NCI-H1694 treated with DMSO at 0.1 percent for 48 hours (cell line): ENCODE measurements at regions not wholly inside any gene's neighbourhood (a gene's known extent, or its start where the extent isn't known, plus 50 kb on each side); places are given as distances from the start of the nearest gene placed in this dataset.
"Not testable (repeated sequence)": the region's sequence is repeated elsewhere in the genome, so short reads cannot be mapped to it uniquely, and the experiment has no call there.

Source experiments
- DNase-seq: peaks from one replicate; lab custom pipeline; 2025; lab: John Stamatoyannopoulos, UW

DNA sequence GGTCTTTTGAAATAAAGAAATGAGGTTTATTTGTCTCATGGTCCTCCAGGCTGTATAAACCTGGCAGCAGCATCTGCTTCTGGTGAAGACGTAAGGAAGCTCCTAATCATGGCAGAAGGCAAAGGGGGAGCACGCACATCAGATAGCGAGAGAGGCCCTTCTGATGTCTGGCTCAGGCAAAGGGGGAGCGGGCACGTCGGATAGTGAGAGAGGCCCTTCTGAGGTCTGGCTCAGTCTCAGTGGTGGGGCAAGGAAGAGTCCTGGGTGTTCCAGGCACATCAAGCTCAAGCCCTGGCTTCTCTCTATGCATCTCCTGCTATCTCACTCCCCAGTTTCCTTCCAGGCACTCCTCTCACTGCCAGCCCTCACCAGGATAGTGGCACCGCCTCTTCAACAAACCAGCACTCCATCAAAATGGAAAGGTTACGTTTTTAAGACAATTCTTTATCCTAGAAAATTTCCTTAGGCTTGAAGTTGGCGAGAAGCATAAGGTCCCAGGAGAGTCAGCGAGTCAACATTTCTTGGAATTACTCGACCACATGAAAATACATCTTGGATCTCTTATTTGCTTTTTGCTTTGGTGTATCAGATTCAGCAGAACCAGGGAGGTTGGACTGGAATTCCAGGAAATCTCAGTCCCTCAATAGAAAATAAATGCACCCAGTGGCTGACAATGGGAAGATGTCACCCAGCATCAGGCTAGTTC is 189.6 kb upstream of the TMEM132C start:
- no peak for DNase-seq

DNA sequence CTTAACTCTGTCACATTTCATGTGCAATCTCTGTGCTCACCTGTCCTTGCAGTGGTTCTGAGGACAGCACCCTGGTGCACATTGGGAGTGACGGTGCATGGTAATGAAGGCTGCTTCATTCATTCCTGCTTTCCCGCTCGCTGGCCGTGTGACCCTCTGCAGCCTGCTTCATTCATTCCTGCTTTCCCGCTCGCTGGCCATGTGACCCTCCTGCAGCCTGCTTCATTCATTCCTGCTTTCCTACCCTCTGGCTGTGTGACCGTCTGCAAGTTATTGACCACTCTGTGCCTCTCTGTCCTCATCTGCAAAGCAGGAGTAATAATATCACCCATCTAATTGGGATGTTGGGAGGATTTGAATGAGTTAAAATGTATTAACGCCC is 189.1 kb upstream of the TMEM132C start:
- no peak for DNase-seq

DNA sequence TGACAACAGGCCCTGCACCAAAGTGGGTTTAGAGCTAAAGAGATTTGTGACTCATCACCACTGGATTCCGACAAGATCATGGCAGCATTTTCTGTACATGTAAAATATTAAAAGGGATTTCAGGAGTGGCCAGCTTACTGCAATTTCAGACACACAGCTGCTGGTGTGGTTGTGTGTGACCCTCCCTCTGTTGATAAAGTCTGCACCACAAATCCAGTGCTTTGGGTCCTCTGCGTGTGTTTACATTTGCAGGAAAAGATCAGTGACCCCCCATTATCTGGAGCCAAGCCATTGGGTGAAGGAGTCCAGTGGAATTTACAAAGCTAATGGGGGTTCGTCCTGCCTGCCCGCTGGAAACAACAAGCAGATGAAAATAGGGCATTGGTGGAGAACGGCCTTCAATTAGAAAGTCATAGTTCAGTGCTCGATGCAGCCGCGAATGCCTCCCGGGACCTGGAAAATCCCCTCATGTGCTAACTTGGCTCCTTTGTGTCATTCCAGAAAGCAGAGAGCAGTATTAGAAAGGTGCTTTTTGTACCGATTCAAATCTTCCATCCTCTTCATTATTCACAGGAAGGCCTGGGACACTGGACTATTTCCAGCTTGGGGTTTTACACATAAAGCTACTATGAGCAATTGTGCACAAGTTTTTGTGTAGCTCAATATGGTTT is 188.5 kb upstream of the TMEM132C start:
- DNase-seq: no peak

DNA sequence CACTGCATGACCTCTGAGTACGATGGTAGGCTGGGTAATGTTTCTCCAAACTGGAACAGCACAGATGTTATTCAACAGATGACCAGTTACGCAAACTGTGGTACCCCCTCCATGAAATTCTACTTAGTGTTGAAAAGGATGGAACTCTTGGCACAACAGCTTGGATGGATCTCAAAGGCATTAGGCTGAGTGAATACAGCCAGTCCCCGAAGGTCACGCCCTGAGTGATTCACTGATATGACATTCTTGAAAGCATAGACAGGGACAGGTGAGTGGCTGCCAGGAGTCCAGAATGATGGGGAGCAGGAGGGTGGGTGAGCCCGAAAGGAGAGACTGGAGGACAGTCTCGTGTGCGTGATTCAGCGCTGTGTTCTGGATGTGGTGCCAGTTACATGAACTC is 187.5 kb upstream of the TMEM132C start:
- DNase-seq: no peak

DNA sequence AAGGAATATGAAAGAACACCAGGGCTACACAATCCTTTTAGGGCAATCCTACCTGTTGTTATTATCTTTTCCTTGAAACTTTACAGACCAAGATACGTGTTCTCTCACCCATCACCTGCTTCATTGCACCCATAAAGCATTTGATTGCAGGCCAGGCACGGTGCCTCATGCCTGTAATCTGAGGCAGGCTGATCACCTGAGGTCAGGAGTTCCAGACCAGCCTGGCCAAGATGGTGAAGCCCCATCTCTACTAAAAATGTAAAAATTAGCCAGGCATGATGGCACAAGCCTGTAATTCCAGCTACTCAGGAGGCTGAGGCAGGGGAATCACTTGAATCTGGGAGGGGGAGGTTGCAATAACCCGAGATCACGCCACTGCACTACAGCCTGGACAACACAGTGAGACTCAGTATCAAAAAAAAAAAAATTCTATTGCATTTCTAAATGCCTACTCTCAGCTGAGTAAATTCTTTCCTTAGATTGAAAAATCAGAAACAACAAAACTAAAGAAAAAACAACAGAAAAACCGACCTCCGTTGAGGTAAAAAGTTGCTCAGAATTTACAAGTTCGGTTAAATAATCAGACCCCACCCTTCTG is 183.7 kb upstream of the TMEM132C start:
- no peak for DNase-seq

DNA sequence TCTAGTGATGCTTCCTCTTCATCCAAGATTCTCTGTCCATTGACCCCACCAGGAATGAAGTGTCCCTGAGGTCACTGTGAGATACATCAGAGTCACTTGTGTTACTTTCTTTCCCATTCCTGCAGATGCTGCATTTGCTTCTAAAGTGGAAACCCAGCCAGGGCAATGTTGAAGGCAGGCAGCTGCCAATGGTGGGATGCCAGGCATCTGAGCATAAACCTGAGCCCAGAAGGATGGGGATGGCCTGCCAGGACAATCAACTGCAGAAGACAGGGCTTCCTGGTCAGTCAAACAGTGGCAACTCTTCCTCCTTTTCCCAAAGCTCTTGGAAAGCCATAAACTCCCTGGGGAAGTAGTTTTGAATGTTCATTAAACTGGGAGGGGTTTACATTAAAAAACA is 178.0 kb upstream of the TMEM132C start:
- DNase-seq: no peak

DNA sequence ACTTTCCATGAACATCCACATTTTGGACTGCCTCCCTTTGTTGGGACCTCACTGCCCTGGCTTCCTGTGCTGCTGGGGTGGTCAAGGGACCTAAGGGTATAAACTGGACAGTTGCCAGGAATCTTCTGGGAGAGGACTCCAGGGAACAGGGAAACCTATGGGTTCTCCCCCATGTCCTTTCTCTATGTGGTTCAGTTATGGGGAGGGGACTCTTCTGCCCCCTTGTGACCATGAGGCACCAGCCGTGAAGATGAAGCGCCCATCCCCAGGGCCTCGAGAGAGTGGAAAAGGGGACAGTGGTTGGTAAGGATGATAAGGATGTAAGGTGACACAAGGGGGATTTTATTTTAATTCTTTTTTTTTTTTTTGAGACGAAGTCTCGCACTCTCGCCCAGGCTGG is 177.0 kb upstream of the TMEM132C start:
- DNase-seq: no peak

DNA sequence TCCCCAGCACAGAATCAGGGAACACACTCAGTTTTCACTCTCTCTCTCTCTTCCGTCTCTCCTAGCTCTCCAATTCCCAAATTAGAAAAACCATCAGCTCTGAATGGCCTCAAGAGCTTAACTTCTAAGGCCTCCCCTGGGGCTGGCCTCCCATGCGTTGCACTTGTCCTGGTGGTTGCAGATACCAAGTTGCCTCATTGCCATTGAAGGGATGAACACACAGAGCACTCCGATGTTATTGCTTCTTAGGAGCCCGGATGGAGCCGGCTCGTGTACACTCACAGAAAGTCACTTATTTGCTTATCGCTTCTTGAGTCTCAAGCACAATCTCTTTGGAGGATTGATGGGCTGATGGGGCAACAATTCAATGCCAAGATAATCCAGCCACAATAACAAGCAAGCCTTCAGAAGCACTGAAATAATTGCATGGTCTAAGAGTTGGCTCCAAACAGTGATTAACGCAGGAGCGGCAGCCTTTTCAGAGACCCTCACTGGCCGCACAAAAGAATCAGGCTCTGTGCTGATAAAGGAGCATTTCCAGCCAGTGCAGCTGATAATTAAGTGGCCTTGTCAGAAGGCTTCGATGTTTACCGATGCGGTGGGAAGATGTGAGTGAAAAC is 175.8 kb upstream of the TMEM132C start:
- DNase-seq: no peak

DNA sequence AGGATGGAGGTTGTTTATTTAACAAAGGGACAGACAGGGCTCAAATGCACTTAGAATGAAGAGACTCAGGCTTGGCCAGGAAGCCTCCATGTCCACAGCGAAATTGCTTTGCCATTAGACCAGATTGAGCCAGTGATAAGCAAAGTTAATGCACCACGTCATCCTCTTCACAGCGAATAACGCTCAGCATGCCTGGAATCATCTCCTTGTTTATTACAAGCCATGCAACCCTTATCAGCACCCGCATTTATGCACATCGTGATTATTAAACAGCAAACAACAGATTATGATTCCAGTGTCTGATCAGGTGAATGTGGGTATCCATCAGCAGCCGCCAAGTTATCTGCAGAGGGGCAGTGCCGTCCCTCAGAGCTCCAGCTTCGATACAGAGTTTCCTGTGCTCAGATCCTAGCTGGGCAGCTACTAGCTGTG is 175.0 kb upstream of the TMEM132C start:
- no peak for DNase-seq

DNA sequence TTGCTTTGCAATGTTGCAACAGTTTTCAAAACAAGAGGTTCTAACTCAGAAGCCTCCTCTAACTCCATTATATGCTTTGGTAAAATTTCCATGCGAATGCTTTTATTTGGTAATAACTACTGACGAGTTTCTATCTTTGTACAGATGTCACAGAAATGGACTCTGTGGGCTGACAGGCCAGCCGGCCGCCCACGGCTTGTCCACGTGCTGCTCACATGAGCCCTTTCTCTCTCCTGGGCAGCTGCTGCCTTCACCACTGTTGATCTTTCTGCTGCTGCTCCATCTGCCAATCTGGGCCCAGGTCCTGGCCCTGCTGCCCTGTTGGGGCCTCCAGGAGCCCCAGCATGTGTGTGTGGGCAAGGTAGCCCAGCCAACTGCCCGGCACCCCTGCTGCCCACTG is 168.2 kb upstream of the TMEM132C start:
- DNase-seq: no peak

DNA sequence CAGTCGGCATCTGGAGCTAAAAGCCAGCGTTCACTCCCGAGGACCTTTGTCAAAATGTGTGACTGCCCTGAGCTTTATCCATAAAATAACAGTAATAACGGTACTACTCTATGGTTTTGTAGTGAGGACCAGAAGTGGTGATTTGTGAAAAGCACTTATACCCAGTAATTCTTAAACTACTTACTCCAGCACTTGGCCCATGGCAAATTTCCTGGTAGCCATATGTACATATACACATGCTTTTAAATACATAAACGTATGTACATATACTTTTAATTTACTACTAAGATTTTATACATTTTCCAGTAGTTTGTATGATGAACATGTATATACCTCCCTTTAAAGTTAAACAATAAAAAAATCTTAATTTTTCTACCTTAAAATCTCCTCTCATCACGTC is 163.8 kb upstream of the TMEM132C start:
- no peak for DNase-seq

DNA sequence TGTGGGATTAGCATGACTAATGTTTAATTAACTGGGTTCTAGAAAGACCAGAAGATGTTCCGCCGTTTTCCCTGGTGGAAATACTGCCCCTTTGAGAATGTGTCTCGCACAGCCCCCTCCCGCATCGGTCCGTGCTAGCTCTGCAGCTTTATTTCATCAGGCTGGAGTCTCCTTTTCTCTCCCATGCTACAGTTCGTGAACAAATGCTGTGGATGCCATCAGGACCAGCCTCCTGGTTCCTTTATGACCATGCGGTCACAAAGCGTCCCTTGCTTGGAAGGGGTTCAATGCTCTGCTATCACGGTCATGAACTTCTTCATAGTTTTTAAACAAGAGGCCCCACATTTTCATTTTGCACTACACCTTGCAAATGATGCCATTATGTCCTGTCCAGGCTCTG is 157.7 kb upstream of the TMEM132C start:
- DNase-seq: no peak

DNA sequence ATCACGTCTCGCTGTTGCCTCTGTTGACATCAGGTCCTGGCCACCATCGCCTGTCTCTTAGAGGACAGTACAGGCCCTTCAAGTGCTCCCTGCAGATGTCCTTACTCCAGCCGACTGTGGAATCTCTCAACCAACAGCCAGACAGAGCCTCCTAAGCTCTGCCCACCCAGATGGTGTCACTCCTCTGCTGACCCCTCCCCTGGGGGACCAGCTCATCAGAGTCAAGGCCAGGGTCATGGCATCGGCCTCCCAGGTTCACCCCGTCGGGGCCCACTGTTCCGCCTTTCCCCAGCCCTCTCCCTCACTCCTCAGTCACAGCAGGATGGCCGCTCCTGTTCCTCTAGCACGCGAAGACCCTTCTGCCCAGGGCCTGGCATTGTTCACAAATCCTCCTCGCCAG is 157.3 kb upstream of the TMEM132C start:
- no peak for DNase-seq

DNA sequence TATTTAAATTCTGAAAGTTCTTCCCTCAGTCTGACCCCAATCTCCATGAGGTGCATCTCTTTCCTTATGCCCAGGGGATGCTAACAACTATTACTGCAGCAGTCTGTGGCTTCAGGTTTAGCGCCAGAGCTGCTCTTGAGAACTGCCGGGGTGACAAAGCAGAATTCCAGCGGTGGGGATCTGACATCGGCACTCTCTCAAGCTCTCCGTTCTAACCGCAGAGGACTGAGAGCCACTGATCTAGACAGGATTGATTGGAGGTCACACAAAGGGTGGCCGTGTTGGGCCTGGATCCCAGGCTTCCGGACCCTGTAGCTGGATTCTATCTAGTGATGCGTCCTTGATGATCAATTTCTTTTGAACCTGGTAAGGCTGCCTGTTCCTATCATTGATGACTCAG is 155.6 kb upstream of the TMEM132C start:
- no peak for DNase-seq

DNA sequence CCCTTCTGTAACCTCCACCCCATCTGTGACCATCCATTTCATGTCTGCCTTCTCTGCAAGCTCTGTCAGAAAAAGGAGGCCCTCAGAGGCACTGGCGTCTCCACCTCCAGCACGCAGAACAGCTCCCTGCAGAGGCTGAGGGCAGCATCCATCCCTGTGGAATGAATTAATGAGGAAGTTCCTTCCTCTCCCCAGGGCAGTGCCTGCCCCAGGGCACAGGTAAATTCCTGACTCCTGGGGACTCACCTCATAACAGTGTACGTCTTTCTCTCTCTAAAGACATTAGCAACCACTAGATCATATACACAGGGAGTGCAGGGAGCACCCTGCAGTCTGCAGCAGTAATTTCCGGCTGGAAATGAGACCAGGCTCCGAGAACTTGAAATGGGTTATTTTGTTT is 155.0 kb upstream of the TMEM132C start:
- no peak for DNase-seq

DNA sequence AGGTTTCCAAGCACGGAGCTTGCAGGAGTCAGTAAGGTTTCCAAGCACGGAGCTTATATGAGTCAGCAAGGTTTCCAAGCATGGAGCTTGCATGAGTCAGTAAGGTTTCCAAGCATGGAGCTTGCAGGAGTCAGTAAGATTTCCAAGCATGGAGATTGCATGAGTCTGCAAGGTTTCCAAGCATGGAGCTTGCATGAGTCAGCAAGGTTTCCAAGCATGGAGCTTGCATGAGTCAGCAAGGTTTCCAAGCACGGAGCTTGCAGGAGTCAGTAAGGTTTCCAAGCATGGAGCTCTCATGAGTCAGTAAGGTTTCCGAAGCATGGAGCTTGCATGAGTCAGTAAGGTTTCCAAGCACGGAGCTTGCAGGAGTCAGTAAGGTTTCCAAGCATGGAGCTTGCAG is 153.7 kb upstream of the TMEM132C start:
- not testable (repeated sequence) for DNase-seq

DNA sequence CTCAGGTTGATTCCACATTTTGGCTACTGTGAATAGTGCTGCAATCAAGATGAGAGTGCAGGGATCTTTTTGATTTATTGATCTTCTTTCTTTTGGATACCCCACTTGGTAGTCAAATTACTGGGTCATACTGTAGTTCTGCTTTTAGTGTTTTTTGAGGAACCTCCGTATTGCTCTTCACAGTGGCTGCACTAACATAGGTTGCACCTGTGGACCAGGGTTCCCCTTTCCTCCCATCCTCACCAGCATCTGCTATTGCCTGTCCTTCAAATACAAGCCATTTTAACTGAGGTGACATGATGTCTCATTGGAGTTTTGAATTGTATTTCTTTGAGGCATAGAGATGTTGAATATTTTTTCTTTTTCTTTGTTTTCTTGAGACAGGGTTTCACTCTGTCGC is 152.5 kb upstream of the TMEM132C start:
- DNase-seq: no peak

DNA sequence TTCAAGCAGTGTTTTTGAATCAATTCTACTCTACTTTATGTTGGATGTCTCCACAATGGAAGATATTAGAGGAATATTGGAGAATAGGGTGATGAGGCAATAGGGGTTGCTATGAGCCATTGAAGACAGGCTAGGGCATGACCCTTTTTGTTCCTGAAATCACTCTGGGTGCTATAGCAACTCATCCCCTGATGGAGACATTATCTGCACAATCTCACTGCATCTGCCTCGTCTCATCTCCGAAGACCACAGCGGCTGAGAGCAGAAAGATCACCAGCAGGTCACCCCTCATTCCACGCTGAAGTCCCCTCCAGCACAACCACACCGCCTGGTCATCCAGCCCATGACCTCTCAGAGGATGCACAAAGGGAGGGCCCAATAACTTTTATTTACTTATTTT is 150.4 kb upstream of the TMEM132C start:
- no peak for DNase-seq

DNA sequence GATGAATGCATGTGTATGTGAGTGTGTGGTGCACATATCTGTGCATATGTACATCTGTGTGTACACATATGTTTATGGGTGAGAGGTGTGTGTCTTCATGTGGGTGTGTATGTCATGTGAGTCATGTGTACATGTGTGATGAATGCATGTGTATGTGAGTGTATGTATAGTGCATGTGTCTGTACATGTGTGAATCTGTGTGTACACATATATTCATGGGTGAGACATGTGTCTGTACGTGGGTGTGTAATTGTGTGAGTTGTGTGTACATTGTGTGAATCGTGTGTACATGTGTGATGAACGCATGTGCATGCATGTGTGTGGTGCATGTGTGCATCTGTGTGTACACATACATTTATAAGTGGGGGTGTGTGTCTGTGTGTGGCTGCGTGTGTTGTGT is 146.9 kb upstream of the TMEM132C start:
- DNase-seq: no peak

DNA sequence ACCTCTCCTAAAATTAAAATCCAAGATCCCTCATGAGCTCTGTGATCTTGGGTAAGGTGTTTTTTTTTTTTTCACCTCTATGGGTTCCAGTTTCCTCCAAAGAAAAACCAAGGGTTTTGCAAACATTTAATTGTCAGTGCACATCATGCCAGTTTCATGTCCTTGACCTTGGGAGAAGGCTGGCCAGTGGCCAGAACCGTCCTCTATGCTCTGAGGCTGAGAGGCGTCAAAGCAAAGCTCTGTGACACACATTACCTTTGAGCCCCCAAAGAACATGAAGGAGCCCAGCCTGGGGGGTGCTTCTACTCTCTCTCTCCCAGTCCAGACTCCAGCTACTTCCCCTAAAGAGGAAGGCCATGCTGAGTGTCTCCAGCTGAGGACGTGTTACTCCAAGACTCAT is 145.5 kb upstream of the TMEM132C start:
- DNase-seq: no peak

DNA sequence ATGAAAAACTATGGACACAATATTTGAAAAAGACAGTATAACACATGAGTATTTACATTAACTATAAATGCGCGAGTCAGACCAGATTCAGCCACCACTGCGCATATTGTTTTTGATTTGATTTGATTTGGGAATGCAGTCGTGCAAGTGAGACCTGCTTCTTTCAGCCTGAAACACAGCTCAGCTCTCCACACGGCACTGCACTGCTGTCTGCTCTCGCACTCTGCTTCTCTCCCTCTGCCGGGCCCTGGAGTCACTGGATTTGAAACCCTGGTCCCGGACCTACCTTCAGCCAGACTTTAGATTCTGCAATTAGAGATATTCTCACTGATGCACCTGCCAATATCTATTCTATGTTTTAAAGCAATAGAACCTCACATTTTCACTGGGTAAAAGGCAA is 143.9 kb upstream of the TMEM132C start:
- no peak for DNase-seq

DNA sequence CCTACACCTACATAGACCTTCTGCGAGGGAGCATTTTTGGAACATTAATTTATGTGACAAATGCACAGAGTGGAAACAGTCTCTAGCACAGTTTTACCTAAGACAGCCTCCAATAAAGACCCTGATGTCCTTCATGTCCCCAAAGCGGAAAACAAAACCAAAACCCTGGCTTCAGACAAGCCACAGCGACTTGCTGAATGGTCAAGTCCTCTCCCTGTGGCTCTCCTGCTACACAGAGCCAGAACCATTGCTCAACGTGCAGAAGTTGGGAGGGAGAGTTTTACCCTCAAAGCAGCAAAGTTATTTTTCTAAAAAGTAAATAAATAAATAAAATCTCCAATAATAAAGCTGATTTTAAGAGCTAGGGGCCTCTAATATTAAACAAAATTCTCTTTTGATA is 135.0 kb upstream of the TMEM132C start:
- no peak for DNase-seq
